ENCODE measurements at regions not wholly inside any gene's neighbourhood (a gene's known extent, or its start where the extent isn't known, plus 50 kb on each side); places are given as distances from the start of the nearest gene placed in this dataset.

- TF ChIP-seq CTCF (IDR thresholded peaks at IDR 0.05; ENCODE audit: low read length), result no peak
- TF ChIP-seq EZH2 (IDR thresholded peaks at IDR 0.05; ENCODE audit: borderline replicate concordance, low read length), result no peak
Observed at GRCh38 chr2:18065249-18065648, 186.8 kb downstream of the KCNS3 start.
